ENCODE measurements at regions not wholly inside any gene's neighbourhood (a gene's known extent, or its start where the extent isn't known, plus 50 kb on each side); places are given as distances from the start of the nearest gene placed in this dataset.
"Not testable (repeated sequence)": the region's sequence is repeated elsewhere in the genome, so short reads cannot be mapped to it uniquely, and the experiment has no call there.

GRCh38 chr2:179331061-179331460, 66.4 kb upstream of the SESTD1 start:
- DNase-seq (ENCODE audit: low spot score): no peak

GRCh38 chr2:179322289-179322688, 57.7 kb upstream of the SESTD1 start:
- DNase-seq (ENCODE audit: low spot score): peak; percentile 49

- DNase-seq (ENCODE audit: low spot score): not testable (repeated sequence)
Measured at GRCh38 chr2:179321034-179321433, 56.4 kb upstream of the SESTD1 start.

GRCh38 chr2:179314729-179315128, 50.1 kb upstream of the SESTD1 start:
- DNase-seq (ENCODE audit: low spot score): not testable (repeated sequence)

Measured in SK-N-DZ (cell line).